IPS-20b (cell line): ENCODE measurements at regions not wholly inside any gene's neighbourhood (a gene's known extent, or its start where the extent isn't known, plus 50 kb on each side); places are given as distances from the start of the nearest gene placed in this dataset.

Source experiments
- H3K27ac ChIP-seq: one replicate; pipeline ENCODE4 v1.5.1; 2013; ENCODE audit warnings: low read length
- H3K27me3 ChIP-seq: 2 replicates; pipeline ENCODE4 v1.6.1; 2013; ENCODE audit warnings: mild to moderate bottlenecking, low read length, inconsistent platforms; ENCODE audit not compliant: insufficient read depth
- H3K36me3 ChIP-seq: 2 replicates; pipeline ENCODE4 v1.6.1; 2013; ENCODE audit warnings: low read depth, mild to moderate bottlenecking, inconsistent platforms, low read length, moderate library complexity; ENCODE audit not compliant: insufficient read depth
- H3K4me1 ChIP-seq: 2 replicates; pipeline ENCODE4 v1.6.1; 2013; ENCODE audit warnings: mild to moderate bottlenecking, control low read depth, inconsistent platforms, low read length, moderate library complexity; ENCODE audit not compliant: insufficient read depth
- H3K4me3 ChIP-seq: 2 replicates; pipeline ENCODE4 v1.5.1; 2013; ENCODE audit warnings: mild to moderate bottlenecking, low read length, inconsistent platforms
- H3K9ac ChIP-seq: 2 replicates; pipeline ENCODE4 v1.6.1; 2013; ENCODE audit warnings: low read depth, mild to moderate bottlenecking, inconsistent platforms, low read length, moderate library complexity
- H3K9me3 ChIP-seq: 2 replicates; pipeline ENCODE4 v1.6.1; 2013; ENCODE audit warnings: mild to moderate bottlenecking, low read depth, low read length, inconsistent platforms; ENCODE audit not compliant: insufficient read depth

DNA sequence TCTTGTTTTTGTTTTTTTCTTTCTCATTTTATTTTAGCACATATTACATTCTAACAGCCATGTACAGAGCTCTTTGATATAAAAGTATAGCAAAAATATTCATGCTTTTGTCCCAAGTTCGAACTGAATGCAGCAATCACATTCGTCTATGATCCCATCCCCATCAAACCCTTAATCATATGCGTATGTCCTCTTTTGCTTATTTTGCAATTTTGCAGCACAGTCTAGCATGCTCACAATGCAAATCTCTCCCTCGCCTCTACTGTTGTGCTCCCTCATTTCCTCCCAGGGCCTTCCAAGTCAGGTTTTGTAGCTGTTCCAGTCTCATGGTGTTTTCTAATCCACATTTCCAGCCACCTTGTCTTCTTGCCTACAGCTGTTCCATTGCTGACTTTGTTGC, 144.6 kb upstream of the VEPH1 start:
- Histone ChIP-seq H3K9me3 (no peaks in the 10 kb centered on the region), H3K36me3 (no peaks in the 10 kb centered on the region), H3K9ac (no peak overlapping the region), H3K27me3 (no peaks in the 10 kb centered on the region), H3K27ac (no peak overlapping the region), H3K4me1 (no peaks in the 10 kb centered on the region), H3K4me3 (no peak overlapping the region)

DNA sequence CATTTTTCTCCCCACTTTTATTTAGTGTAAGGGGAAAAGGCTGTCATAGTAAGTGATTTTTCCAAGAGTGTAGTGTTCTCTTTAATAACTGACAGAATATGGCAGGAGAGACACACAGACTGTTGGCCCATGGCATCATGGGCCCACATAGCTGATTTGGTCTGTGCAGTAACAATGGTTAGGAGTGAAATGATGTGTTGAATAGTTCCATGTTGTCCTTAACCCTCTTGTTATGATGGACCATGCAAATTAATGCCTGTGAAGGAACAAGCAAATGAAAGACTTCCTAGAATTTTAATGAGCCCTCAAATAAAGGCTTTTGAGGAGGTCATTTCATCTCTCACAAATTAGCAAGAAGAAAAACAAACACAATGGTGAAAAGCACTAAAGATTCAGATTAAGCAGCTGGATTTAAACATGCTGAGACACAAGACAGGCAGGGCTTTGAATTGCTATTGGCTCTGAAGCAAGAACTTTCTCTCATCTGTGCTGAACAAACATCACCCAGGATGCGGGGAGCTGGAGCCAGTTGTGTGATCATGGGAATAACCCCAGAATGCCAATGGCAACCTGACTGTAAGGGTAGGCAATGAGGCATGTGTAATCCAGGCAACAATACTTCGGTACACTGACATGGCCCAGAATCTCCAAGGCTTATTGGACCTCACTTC, 136.7 kb upstream of the VEPH1 start:
- H3K9ac ChIP-seq, result no peak overlapping the region
- no peaks in the 10 kb centered on the region for H3K4me1 ChIP-seq
- no peak overlapping the region for H3K4me3 ChIP-seq
- H3K36me3 ChIP-seq, result no peaks in the 10 kb centered on the region
- no peaks in the 10 kb centered on the region for H3K27me3 ChIP-seq
- H3K27ac ChIP-seq, result no peak overlapping the region
- H3K9me3 ChIP-seq, result no peaks in the 10 kb centered on the region; the same call in 1 of the 2 replicates

DNA sequence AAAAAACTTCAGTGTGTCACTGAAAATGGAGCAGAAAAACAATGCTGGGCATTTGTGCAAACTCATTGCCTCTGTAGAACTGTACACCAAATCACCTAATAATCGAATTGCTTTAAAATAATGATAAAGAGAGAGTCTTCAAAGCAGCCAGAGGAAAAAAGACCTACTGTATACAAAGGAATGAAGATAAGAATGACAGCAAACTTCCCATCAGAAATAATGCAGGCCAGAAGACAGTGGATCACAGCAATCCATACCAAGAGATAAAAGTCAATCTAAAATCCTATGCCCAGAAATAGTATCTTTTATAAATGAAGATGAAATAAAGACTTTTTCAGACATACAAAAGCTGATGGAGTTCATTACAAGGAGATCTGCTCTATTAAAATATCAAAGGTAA, 134.7 kb upstream of the VEPH1 start:
- no peak overlapping the region for H3K9ac ChIP-seq
- H3K4me3 ChIP-seq, result no peak overlapping the region
- H3K9me3 ChIP-seq, result no peaks in the 10 kb centered on the region; the same call in 1 of the 2 replicates
- H3K4me1 ChIP-seq, result no peaks in the 10 kb centered on the region
- H3K27ac ChIP-seq, result no peak overlapping the region
- H3K27me3 ChIP-seq, result no peaks in the 10 kb centered on the region
- H3K36me3 ChIP-seq, result no peaks in the 10 kb centered on the region

DNA sequence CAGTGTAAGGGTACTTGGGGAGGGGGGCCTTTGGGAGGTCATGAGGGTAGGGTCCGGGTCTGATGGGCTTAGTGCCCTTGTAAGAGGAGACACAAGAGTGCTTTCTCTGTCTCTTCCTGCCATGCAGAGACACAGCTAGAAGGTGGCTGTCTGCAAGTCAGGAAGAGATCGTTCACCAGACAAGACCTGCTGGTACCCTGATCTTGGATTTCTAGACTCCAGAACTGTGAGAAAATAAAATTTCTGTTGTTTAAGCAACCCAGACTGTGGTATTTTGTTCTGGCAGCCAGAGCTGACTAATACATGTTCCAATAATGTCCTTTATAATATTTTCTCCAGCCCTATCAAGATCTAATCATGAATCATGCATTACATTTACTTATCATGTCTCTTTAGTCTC, 130.0 kb upstream of the VEPH1 start:
- Histone ChIP-seq H3K27me3 (no peaks in the 10 kb centered on the region), H3K4me1 (no peaks in the 10 kb centered on the region), H3K4me3 (no peak overlapping the region), H3K36me3 (no peaks in the 10 kb centered on the region), H3K9ac (no peak overlapping the region), H3K27ac (no peak overlapping the region), H3K9me3 (no peaks in the 10 kb centered on the region; the same call in 1 of the 2 replicates)

DNA sequence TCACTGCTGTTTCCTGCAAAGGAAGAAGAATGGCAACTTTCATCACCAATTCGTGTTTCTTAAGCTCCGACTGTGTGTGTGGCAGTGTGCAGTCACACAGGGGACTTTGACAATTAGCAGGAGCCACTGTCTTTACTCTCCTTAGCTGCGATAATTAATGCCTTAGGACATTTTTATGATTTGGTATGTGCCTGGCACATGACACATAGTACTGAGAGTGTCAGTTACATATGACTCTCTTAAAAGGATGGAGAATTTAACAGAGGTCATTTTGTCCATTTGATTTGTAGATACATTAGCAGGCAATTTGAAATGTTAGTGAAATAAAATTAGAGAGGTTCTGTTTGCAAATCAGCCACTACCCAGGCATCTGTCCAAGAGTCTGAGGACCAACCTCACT, 128.9 kb upstream of the VEPH1 start:
- H3K9me3 ChIP-seq, result no peaks in the 10 kb centered on the region
- H3K9ac ChIP-seq, result no peak overlapping the region
- no peaks in the 10 kb centered on the region for H3K4me1 ChIP-seq
- H3K27ac ChIP-seq, result no peak overlapping the region
- no peak overlapping the region for H3K4me3 ChIP-seq
- no peaks in the 10 kb centered on the region for H3K27me3 ChIP-seq
- H3K36me3 ChIP-seq, result no peaks in the 10 kb centered on the region

DNA sequence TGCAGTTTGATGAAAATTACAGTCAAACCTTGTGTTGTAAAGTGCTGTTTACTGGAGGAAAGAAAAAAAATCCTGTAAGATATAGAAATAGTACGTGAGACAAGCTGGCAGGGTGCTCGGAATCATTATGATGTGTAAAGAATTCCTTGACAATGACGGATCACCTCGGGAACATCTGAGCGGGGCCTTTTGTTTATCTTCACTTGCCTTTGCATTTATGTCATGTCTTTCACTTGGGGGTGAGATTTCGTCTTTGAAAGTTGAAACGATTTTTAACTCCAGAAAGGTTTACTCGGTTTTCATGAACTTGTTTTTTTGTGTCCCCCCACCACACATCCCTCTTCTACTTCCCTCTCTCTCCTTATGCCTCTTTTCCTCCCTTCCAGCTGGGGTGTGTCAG, 128.3 kb upstream of the VEPH1 start:
- Histone ChIP-seq H3K4me3 (no peak overlapping the region), H3K9me3 (no peaks in the 10 kb centered on the region), H3K36me3 (no peaks in the 10 kb centered on the region), H3K4me1 (no peaks in the 10 kb centered on the region), H3K9ac (no peak overlapping the region), H3K27me3 (no peaks in the 10 kb centered on the region), H3K27ac (no peak overlapping the region)

DNA sequence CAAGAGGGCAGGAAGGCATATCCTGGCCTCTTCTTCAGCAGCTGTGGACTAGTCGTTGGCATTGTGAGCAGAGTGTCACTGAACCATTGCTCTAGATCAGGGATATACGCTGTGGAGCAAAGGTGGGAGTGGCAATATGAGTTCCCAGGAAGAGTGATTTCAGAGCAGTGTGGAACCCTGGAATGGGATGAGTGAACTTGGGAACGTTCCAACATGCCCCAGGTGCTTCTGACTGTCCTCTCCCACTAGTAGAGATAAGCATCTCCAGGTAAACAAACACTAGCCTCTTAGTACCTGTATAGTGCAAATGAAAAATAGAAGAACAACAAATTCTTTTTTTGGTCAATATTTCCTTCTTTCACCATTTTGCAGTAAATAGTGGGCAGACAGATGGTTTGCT, 123.6 kb upstream of the VEPH1 start:
- H3K27me3 ChIP-seq, result no peaks in the 10 kb centered on the region
- no peak overlapping the region for H3K27ac ChIP-seq
- H3K9ac ChIP-seq, result no peak overlapping the region
- no peaks in the 10 kb centered on the region for H3K9me3 ChIP-seq
- no peaks in the 10 kb centered on the region for H3K4me1 ChIP-seq
- no peak overlapping the region for H3K4me3 ChIP-seq
- H3K36me3 ChIP-seq, result no peaks in the 10 kb centered on the region

DNA sequence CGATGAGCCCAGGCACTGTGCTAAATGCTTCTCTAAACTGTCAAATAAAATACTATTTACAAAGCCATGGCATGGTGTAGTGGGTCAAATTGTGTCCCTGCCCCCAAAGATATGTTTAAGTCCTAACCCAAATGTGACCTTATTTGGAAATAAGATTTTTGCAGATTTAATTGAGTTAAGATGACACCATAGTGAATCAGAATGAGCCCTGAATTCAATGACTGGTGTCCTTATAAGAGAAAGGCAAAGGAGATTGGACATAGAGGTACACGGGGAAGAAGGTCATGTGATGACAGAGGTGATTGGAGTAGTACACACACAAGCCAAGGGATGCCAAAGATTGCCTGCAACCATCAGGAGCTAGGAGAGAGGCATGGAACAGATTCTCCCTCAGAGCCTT, 121.6 kb upstream of the VEPH1 start:
- Histone ChIP-seq H3K27ac (no peak overlapping the region), H3K9ac (no peak overlapping the region), H3K27me3 (no peaks in the 10 kb centered on the region), H3K36me3 (no peaks in the 10 kb centered on the region), H3K4me3 (no peak overlapping the region), H3K9me3 (no peaks in the 10 kb centered on the region), H3K4me1 (no peaks in the 10 kb centered on the region)

DNA sequence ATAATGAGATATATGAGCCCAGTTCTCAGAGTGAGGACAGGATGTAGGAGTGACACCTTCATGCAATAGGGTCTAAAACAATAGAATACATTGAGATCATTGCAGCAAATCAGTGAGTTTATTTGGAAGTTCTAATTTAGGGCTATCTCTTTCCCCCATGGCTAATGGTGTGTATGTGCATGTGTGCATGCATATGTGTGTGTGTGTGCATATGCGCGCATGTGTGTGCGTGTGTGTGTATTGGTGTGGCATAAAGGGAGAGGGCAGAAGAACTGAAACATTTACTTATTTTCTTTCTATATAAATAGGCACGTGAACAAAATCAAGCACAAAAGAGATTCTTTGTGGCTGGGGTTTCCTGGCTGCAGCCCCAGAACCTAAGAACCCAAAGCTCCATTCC, 115.7 kb upstream of the VEPH1 start:
- Histone ChIP-seq H3K4me3 (no peak overlapping the region), H3K36me3 (no peaks in the 10 kb centered on the region), H3K27me3 (no peaks in the 10 kb centered on the region), H3K4me1 (no peaks in the 10 kb centered on the region), H3K27ac (no peak overlapping the region), H3K9me3 (no peaks in the 10 kb centered on the region), H3K9ac (no peak overlapping the region)

DNA sequence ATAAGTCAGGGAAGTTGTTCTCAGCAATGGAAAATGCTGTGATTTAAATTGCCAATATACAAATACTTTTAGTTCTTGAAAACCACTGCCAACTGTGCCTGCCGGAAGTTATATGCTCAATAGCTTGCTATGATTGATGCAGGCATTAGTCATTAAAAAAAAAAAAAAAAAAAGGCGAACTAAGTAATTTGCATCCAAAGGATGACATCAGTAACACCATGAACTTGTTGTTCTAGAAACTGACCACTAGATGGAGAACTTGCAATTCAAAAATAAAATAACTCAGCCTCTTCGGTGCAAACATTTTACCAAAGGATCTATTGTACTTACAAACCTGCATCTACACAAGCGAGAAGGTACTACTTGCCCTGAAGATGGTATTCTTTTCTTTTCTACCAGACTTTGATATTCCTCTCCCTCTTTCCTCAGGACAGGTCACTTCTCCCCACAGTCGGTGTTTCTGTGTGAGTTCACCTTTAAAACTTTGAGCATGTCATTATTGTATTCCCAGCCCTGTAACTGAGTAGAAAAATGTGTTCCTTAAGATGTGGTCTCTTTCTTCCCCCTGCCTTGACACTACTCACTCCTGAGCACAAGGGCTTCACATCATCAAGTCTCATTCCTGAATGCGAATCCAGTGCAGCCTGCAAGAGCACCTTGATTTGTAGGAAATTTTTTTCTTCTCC, 115.0 kb upstream of the VEPH1 start:
- Histone ChIP-seq H3K9ac (no peak overlapping the region), H3K27me3 (no peaks in the 10 kb centered on the region), H3K27ac (no peak overlapping the region), H3K4me3 (no peak overlapping the region), H3K36me3 (no peaks in the 10 kb centered on the region), H3K9me3 (no peaks in the 10 kb centered on the region), H3K4me1 (no peaks in the 10 kb centered on the region)

DNA sequence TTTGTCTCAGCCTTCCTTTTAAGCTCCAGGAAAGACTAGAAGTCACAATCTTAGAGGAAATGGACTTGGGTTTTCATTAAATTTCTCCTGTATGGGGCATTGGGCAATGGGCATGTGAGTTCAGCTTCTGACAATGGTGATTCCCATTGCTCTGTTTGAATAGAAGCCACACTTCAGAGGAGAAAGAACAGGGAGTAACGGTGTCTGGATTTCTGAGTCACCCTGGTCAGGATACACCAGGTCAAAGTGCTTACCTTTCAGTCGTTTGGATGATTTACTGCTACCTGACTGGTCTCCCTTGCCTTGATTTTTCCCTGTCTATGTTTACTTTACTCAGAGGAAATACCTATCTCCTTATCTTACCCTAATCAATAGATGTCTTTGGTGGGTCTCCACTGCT, 111.7 kb upstream of the VEPH1 start:
- Histone ChIP-seq H3K9ac (no peak overlapping the region), H3K9me3 (no peaks in the 10 kb centered on the region), H3K4me1 (no peaks in the 10 kb centered on the region), H3K27me3 (no peaks in the 10 kb centered on the region), H3K4me3 (no peak overlapping the region), H3K36me3 (no peaks in the 10 kb centered on the region), H3K27ac (no peak overlapping the region)

DNA sequence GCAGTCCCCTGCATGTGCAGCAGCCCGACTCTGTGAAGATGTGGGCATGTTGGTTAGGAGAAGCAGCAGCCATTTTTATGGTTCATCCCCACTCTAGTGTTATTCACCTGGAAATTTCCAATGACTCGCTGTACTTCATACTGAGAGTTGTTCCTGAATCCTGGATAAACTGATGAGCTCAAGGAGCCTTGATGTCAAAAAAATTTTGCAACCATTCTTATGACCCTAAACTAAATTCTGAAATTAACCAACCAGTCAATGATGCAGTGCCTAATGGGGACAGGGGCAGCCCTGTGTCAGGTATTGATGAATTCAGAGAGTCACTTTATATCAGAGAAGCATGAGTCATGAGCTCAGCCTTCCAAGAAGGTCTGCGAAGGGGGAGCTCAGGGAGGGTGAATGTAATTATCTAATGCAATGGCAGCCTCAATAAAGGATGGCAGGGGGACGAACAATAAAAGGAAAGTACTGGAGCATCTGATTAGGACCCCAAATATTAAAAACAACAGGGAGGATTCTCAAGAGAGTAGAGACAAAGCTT, 108.4 kb upstream of the VEPH1 start:
- no peaks in the 10 kb centered on the region for H3K27me3 ChIP-seq
- H3K9ac ChIP-seq, result no peak overlapping the region
- H3K4me1 ChIP-seq, result no peaks in the 10 kb centered on the region
- no peak overlapping the region for H3K27ac ChIP-seq
- no peak overlapping the region for H3K4me3 ChIP-seq
- no peaks in the 10 kb centered on the region for H3K9me3 ChIP-seq
- H3K36me3 ChIP-seq, result no peaks in the 10 kb centered on the region
